ENCODE measurements at regions not wholly inside any gene's neighbourhood (a gene's known extent, or its start where the extent isn't known, plus 50 kb on each side); places are given as distances from the start of the nearest gene placed in this dataset.

DNA sequence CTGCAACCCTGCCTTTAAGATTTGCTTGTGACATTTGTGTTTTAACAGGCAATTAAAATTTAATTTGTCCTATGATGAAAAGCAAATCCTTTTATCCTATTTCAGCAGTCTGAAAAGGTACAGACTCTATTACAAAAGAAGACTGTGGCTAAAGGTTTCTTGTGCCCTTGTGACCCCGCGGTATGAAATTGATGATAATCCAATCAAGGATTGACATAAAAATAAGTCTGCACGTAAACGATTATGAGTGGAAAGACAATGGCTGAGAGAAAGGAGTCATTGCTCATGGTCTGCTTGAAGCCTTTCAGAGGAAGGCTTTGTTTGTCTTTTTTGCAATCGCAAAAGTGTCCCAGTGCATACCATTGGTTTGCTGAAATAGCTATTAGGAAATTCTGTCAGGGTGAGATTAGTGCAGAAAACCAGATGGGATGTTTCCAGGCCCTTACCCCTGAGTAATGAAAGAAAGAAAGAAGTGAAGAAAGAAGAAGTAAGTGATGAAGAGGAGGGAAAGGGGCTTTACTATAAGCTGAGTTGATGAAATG lies 867.8 kb upstream of the CDH8 start:
- SMC1A ChIA-PET (ENCODE audit: uncharacterized antibody, unreplicated experiment), result no interaction called here
- FAIRE-seq (no peak), ATAC-seq (no peak), DNase-seq (ENCODE audit: low read depth, low spot score) (no peak)
- Histone ChIP-seq H3K4me1 (ENCODE audit: control insufficient read depth, insufficient read depth, low read length) (no peaks in the 10 kb centered on the region), H3K27me3 (replicated peaks in 1 of 2; ENCODE audit: control insufficient read depth in 2 of 2, insufficient read depth in 2 of 2, low read length in 1 of 2) (no peaks in the 10 kb centered on the region), H3K36me3 (ENCODE audit: control insufficient read depth in 2 of 2, insufficient read depth in 2 of 2, low read length in 1 of 2) (no peaks in the 10 kb centered on the region), H3K79me2 (ENCODE audit: control insufficient read depth, insufficient read depth, low read length) (no peaks in the 10 kb centered on the region), H2AFZ (ENCODE audit: control insufficient read depth, low read depth, low read length) (no peak overlapping the region), H3K27ac (ENCODE audit: control insufficient read depth, insufficient read depth) (no peak overlapping the region), H4K20me1 (ENCODE audit: control insufficient read depth, insufficient read depth) (no peaks in the 10 kb centered on the region), H3K9me3 (replicated peaks; ENCODE audit: control insufficient read depth, insufficient read depth, low read length) (no peaks in the 10 kb centered on the region), H3K9ac (ENCODE audit: control insufficient read depth, insufficient read depth, low read length) (no peak overlapping the region), H3K4me3 (no peak overlapping the region), H3K4me2 (ENCODE audit: control insufficient read depth, insufficient read depth) (no peak overlapping the region)
- POLR2A ChIA-PET, result no interaction called here
- intact Hi-C loops (cut with micrococcal nuclease; ENCODE audit: unreplicated experiment) (no loop called here), in situ Hi-C loops (cut with MboI) (loop anchor here (10.0 kb wide), 1 partner anchor 59 kb away; no protein-coding TSS in a partner anchor)
- RAD21 ChIA-PET (ENCODE audit: unreplicated experiment), result no interaction called here
- 28% methylated on average over 5 of the region's 5 CpGs for WGBS (ENCODE audit: insufficient coverage, insufficient replicate concordance, low lambda C conversion rate, missing lambda C conversion rate)
- no TSS peak for BruUV-seq (replicated peaks)
- CTCF ChIA-PET, result interaction anchor here (0.7 kb wide), 1 partner anchor 485 kb away, joined by 3 read pairs; no protein-coding TSS in a partner anchor
- TF ChIP-seq RFX5 (IDR thresholded peaks at IDR 0.05; ENCODE audit: low read depth, low read length) (no peak), YY1 (IDR thresholded peaks at IDR 0.05; ENCODE audit: low read depth, low read length) (no peak), TAF1 (IDR thresholded peaks at IDR 0.05; ENCODE audit: borderline replicate concordance, low read depth, low read length) (no peak), SUPT20H (IDR thresholded peaks at IDR 0.05; ENCODE audit: borderline replicate concordance, control insufficient read depth, low read depth, low read length) (no peak), SIN3A (IDR thresholded peaks at IDR 0.05; ENCODE audit: low read depth, low read length) (no peak), LARP7 (IDR thresholded peaks at IDR 0.05) (no peak), HDAC2 (IDR thresholded peaks at IDR 0.05) (no peak), ASH2L (IDR thresholded peaks at IDR 0.05; ENCODE audit: borderline replicate concordance, low read depth) (no peak), FOS (IDR thresholded peaks at IDR 0.05; ENCODE audit: borderline replicate concordance, extremely low read depth, insufficient read length) (no peak)
- TF ChIP-seq, protein P1, sequence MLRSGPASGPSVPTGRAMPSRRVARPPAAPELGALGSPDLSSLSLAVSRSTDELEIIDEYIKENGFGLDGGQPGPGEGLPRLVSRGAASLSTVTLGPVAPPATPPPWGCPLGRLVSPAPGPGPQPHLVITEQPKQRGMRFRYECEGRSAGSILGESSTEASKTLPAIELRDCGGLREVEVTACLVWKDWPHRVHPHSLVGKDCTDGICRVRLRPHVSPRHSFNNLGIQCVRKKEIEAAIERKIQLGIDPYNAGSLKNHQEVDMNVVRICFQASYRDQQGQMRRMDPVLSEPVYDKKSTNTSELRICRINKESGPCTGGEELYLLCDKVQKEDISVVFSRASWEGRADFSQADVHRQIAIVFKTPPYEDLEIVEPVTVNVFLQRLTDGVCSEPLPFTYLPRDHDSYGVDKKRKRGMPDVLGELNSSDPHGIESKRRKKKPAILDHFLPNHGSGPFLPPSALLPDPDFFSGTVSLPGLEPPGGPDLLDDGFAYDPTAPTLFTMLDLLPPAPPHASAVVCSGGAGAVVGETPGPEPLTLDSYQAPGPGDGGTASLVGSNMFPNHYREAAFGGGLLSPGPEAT (IDR thresholded peaks at IDR 0.05; ENCODE audit: low read depth), result no peak
- TF ChIP-seq, protein P2, sequence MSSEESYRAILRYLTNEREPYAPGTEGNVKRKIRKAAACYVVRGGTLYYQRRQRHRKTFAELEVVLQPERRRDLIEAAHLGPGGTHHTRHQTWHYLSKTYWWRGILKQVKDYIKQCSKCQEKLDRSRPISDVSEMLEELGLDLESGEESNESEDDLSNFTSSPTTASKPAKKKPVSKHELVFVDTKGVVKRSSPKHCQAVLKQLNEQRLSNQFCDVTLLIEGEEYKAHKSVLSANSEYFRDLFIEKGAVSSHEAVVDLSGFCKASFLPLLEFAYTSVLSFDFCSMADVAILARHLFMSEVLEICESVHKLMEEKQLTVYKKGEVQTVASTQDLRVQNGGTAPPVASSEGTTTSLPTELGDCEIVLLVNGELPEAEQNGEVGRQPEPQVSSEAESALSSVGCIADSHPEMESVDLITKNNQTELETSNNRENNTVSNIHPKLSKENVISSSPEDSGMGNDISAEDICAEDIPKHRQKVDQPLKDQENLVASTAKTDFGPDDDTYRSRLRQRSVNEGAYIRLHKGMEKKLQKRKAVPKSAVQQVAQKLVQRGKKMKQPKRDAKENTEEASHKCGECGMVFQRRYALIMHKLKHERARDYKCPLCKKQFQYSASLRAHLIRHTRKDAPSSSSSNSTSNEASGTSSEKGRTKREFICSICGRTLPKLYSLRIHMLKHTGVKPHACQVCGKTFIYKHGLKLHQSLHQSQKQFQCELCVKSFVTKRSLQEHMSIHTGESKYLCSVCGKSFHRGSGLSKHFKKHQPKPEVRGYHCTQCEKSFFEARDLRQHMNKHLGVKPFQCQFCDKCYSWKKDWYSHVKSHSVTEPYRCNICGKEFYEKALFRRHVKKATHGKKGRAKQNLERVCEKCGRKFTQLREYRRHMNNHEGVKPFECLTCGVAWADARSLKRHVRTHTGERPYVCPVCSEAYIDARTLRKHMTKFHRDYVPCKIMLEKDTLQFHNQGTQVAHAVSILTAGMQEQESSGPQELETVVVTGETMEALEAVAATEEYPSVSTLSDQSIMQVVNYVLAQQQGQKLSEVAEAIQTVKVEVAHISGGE (CRISPR knock-in tag; IDR thresholded peaks at IDR 0.05), result no peak
- TF ChIP-seq, protein P3, sequence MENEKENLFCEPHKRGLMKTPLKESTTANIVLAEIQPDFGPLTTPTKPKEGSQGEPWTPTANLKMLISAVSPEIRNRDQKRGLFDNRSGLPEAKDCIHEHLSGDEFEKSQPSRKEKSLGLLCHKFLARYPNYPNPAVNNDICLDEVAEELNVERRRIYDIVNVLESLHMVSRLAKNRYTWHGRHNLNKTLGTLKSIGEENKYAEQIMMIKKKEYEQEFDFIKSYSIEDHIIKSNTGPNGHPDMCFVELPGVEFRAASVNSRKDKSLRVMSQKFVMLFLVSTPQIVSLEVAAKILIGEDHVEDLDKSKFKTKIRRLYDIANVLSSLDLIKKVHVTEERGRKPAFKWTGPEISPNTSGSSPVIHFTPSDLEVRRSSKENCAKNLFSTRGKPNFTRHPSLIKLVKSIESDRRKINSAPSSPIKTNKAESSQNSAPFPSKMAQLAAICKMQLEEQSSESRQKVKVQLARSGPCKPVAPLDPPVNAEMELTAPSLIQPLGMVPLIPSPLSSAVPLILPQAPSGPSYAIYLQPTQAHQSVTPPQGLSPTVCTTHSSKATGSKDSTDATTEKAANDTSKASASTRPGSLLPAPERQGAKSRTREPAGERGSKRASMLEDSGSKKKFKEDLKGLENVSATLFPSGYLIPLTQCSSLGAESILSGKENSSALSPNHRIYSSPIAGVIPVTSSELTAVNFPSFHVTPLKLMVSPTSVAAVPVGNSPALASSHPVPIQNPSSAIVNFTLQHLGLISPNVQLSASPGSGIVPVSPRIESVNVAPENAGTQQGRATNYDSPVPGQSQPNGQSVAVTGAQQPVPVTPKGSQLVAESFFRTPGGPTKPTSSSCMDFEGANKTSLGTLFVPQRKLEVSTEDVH (IDR thresholded peaks at IDR 0.05; ENCODE audit: low read depth, partially characterized antibody), result no peak
- TF ChIP-seq, protein P4, sequence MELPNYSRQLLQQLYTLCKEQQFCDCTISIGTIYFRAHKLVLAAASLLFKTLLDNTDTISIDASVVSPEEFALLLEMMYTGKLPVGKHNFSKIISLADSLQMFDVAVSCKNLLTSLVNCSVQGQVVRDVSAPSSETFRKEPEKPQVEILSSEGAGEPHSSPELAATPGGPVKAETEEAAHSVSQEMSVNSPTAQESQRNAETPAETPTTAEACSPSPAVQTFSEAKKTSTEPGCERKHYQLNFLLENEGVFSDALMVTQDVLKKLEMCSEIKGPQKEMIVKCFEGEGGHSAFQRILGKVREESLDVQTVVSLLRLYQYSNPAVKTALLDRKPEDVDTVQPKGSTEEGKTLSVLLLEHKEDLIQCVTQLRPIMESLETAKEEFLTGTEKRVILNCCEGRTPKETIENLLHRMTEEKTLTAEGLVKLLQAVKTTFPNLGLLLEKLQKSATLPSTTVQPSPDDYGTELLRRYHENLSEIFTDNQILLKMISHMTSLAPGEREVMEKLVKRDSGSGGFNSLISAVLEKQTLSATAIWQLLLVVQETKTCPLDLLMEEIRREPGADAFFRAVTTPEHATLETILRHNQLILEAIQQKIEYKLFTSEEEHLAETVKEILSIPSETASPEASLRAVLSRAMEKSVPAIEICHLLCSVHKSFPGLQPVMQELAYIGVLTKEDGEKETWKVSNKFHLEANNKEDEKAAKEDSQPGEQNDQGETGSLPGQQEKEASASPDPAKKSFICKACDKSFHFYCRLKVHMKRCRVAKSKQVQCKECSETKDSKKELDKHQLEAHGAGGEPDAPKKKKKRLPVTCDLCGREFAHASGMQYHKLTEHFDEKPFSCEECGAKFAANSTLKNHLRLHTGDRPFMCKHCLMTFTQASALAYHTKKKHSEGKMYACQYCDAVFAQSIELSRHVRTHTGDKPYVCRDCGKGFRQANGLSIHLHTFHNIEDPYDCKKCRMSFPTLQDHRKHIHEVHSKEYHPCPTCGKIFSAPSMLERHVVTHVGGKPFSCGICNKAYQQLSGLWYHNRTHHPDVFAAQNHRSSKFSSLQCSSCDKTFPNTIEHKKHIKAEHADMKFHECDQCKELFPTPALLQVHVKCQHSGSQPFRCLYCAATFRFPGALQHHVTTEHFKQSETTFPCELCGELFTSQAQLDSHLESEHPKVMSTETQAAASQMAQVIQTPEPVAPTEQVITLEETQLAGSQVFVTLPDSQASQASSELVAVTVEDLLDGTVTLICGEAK (IDR thresholded peaks at IDR 0.05; ENCODE audit: borderline replicate concordance), result no peak
